ENCODE measurements at regions not wholly inside any gene's neighbourhood (a gene's known extent, or its start where the extent isn't known, plus 50 kb on each side); places are given as distances from the start of the nearest gene placed in this dataset.

- Histone ChIP-seq H3K9me3 (ENCODE audit: control insufficient read depth, insufficient read depth, low read length) (peaks cover 7% of the 10 kb centered on the region; the same call in 1 of the 2 replicates), H3K4ac (ENCODE audit: low read depth, low read length) (no peak overlapping the region), H3K27me3 (ENCODE audit: control insufficient read depth, insufficient read depth, low read length) (no peaks in the 10 kb centered on the region), H3K36me3 (ENCODE audit: control insufficient read depth, insufficient read depth, low read length) (no peaks in the 10 kb centered on the region), H3K27ac (ENCODE audit: insufficient read depth, low read length) (no peak overlapping the region), H3K4me3 (ENCODE audit: insufficient read depth, low read depth, low read length) (no peak overlapping the region), H3K9ac (ENCODE audit: low read depth, low read length) (no peak overlapping the region), H4K8ac (ENCODE audit: low read depth in 2 of 2, low read length in 2 of 2) (no peak overlapping the region), H2AFZ (replicated peaks; ENCODE audit: low read length, poor library complexity) (no peak overlapping the region), H3K18ac (ENCODE audit: low read depth, low read length) (no peak overlapping the region), H2BK5ac (ENCODE audit: low read depth, low read length, poor library complexity, severe bottlenecking) (no peak overlapping the region), H2BK20ac (ENCODE audit: low read depth, low read length) (no peak overlapping the region), H3K23ac (ENCODE audit: low read depth, low read length) (no peak overlapping the region), H3K9me1 (ENCODE audit: insufficient read depth, low read length) (no peaks in the 10 kb centered on the region), H3K4me2 (ENCODE audit: low read depth, low read length) (no peak overlapping the region), H4K91ac (ENCODE audit: insufficient read depth, low read depth, low read length) (no peak overlapping the region), H4K20me1 (ENCODE audit: insufficient read depth, low read length) (no peaks in the 10 kb centered on the region), H2BK15ac (ENCODE audit: low read depth, low read length) (no peak overlapping the region), H4K5ac (ENCODE audit: low read depth, low read length) (no peak overlapping the region), H3K79me1 (ENCODE audit: low read depth in 1 of 2, low read length in 2 of 2) (no peaks in the 10 kb centered on the region), H2AK9ac (replicated peaks; ENCODE audit: low read depth, low read length, poor library complexity) (no peak overlapping the region), H2BK120ac (ENCODE audit: low read depth, low read length) (no peak overlapping the region), H3K4me1 (ENCODE audit: control insufficient read depth, insufficient read depth, low read length) (no peaks in the 10 kb centered on the region), H3K14ac (replicated peaks; ENCODE audit: low read depth, low read length) (no peak overlapping the region), H3K56ac (ENCODE audit: extremely low read depth, insufficient read depth, low read length) (no peak overlapping the region), H2AK5ac (ENCODE audit: low read depth, low read length) (no peak overlapping the region)
- no peak for ATAC-seq (ENCODE audit: low read depth)
- no peak for TF ChIP-seq MXI1 (IDR thresholded peaks at IDR 0.05; ENCODE audit: borderline replicate concordance, low read depth, low read length)
- TF ChIP-seq BHLHE40 (IDR thresholded peaks at IDR 0.05; ENCODE audit: low read depth, low read length) = no peak
- TF ChIP-seq, protein P1, sequence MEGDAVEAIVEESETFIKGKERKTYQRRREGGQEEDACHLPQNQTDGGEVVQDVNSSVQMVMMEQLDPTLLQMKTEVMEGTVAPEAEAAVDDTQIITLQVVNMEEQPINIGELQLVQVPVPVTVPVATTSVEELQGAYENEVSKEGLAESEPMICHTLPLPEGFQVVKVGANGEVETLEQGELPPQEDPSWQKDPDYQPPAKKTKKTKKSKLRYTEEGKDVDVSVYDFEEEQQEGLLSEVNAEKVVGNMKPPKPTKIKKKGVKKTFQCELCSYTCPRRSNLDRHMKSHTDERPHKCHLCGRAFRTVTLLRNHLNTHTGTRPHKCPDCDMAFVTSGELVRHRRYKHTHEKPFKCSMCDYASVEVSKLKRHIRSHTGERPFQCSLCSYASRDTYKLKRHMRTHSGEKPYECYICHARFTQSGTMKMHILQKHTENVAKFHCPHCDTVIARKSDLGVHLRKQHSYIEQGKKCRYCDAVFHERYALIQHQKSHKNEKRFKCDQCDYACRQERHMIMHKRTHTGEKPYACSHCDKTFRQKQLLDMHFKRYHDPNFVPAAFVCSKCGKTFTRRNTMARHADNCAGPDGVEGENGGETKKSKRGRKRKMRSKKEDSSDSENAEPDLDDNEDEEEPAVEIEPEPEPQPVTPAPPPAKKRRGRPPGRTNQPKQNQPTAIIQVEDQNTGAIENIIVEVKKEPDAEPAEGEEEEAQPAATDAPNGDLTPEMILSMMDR (conservative IDR thresholded peaks at IDR 0.05; ENCODE audit: low read depth, low read length) = no peak
- in situ Hi-C loops (cut with MboI; ENCODE audit: low sequenced_read_pairs) (no loop called here), intact Hi-C loops (cut with micrococcal nuclease) (no loop called here), dilution Hi-C loops (cut with HindIII; ENCODE audit: low sequenced_read_pairs, unreplicated experiment) (no loop called here)
- CTCF ChIA-PET = no interaction called here
- POLR2A ChIA-PET (ENCODE audit: unreplicated experiment) = no interaction called here
- no TSS peak for BruUV-seq (replicated peaks)
- no peak for DNase-seq
- WGBS, 2 experiments (ENCODE audit: extremely low coverage in 2 of 2, insufficient read length in 1 of 2) = no CpG with 5 or more reads among the region's 4 CpGs
Measured at GRCh38 chr4:44996276-44996845, 270.0 kb upstream of the GNPDA2 start.

Measured in IMR-90 (cell line).